ENCODE measurements at regions not wholly inside any gene's neighbourhood (a gene's known extent, or its start where the extent isn't known, plus 50 kb on each side); places are given as distances from the start of the nearest gene placed in this dataset.

DNA sequence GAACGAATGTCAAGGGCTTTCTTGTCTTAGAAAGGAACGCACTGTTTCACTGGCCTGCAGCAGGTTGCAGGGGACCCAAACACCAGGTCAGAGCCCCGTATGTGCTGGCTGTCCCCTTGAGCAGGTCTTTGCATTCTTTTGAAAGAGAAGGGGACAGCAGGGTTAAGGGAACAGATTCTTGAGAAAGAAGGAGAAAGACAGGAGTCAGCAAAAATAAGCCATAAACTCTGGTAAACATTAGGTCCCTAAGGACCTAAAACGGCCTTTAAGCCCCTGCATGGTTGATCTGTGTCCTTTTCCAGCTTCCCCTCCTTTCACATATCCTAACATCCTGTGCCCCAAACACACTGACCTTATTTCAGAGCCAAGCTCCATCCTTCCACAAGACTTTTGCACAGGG is 190.8 kb upstream of the ADRA1B start:
- no peak for DNase-seq

DNA sequence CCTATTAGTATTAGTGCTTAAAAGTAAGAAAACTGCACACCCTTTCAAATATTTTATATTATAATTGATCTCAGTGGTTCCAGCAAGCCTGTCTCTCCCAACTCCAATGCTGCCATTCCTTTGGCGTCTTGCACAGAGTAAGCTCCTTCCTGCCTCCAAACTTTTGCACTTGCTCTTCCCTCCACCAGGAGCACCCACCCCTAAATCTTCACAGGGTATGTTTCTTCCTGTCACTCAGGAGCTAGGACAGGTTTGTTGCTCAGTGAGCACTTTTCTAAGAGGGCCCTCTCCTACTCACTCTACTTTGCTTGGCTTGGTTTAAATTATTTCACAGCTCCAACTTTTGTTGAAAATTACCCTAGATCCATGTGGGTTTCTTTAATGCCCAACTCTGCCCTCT is 189.1 kb upstream of the ADRA1B start:
- no peak for DNase-seq

DNA sequence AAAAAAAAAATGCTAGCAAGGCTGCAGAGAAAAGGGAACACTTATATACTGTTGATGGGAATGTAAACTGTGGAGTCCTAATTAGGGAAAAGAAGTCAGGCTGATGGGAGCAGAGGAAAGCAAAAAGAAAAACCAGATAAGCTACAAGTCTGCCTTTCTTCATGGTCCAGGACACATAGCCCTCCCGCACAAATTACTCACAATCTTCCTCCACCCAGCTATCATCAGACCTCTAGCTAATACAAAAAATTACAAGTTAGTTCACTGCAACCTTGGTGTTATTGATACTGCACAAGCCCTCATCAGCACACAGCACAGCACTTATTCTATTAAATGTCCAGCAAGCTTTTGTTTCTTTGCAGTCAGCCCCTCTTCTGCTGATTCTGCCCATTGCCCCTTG is 186.0 kb upstream of the ADRA1B start:
- no peak for DNase-seq

DNA sequence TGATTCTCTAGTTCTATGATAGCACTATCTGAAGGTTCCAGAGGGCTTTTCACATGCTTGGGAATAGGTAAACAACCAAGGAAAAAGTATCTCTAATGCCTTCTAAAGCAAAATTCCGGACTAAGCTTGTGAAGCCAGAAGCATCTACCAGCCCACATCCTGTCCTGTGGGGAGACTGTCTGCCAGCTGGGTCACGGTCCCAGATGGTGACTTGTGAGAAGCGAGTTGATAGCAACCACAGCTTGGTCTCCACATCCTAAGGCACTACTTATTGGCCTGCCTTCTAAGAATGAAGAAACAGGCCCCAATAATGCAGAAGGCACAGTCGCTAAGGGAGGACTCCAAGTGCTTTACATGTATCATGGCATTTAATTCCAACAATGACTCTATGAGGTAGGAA is 184.1 kb upstream of the ADRA1B start:
- no peak for DNase-seq

GRCh38 chr5:159734366-159734765 is 181.9 kb upstream of the ADRA1B start:
- no peak for DNase-seq

GRCh38 chr5:159735036-159735435 is 181.2 kb upstream of the ADRA1B start:
- DNase-seq = no peak

DNA sequence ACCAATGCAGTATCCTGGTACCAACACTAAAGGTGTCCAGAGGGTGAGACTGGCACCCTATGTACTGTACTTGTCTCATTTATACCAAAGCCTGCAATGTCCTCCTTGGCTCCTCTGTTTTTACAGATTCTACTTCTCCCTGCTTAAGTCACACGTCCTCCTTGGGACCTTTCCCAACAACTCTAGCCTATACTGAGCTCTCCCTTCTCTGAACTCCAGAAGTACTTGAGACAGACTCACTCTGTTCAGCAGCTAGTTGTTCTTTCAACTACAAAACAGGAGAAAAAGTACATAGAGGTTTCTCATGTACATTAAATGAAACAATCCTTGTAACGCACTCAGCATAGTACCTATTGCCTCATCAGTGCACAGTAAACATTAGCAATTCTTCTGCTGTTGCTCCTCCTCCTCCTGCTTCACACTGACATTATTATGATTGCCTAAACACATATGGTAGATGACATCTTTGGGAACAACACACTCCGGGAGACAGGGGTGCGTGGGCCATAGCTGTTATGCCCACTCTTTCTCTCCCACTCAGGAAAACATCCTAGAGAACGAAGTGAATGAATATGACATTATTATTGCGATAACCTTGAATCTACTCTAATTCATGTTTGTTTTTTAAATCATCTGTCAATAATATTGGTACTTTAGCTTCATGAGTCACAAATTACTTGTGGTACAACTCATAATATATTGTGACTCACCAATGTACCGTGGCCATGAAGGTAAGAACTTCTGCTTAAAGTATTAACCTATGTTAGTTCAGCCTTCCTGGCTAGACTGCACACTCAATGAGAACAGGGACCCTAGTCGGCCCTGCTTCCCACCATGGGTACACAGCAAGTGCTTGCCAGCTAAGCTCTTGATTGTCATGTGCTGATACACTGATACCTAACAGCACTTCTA is 180.3 kb upstream of the ADRA1B start:
- no peak for DNase-seq

DNA sequence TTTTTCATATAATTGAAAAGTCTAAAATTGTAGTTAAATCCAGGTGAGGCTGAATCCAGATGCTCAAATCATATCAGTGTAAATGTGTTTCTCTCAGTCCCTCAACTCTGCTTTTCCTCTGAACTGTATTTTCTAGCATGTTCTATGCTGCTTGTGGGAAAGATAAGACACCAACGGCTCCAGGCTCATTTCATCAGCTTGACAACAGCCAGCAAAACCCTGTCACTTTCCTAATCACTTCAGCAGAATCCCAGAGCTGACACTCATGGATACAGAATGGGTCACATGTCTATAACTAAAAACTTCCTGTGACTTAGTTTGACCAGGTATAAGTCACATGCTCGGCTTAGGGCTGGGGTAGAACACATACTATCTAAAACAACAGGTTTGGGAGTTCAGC is 179.4 kb upstream of the ADRA1B start:
- DNase-seq = no peak

DNA sequence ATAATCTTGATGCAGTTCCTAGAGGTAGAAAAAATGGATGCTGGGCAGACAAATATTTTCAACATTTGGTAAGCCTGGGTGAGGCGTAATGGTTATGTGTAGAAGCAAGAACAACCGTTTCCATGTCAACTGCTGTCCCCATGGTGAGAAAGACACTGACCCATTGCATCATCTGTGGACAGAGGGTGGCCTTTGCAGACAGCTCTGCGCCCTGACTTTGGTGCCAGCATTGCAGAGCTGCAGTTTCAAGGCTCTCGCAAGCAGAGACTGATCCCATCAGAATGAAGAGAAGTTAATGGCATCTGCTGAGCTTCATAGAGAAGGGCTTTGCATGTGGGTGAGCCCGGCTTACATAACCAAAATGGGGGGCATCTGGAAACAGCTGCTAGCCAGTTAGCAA is 179.0 kb upstream of the ADRA1B start:
- DNase-seq = no peak

DNA sequence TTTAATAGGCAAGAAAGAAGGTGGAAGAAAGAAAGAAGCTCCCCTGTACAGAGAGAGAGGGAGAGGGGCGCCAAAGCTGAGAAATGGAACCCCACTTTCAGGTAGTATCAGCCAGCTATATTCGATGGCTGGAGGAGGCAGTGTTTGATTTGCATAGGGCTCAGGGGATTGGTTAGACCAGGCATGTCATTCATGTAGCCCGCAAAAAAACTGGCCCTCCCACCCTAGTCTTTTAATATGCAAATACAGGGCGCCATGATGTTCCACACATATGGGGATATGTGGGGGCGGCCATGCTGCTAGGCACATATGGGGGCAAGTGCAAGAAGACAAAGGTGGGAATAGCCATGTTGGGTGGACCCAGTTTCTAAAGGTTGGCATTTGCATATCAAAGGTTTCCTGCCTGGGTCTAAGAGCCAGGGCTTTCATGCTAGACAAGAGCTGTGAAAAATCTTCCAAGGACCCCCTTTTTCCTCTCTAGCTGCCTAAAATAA is 174.4 kb upstream of the ADRA1B start:
- DNase-seq = no peak

DNA sequence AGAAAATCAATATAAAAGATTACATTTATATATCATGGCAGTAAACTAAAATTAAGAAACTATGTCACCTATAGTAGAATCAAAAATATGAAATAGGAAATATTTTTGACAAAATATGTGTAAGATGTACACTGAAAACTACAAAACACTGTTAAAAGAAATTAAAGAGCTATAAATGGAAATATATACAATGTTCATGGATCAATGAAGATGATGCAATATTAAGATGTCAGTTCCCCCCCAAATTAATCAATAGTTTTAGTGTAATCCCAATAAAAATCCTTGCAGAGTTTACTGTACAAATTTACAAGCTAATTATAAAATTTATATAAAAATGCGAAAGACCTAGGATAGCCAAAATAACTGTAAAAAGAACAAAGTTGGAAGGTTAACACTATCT is 173.0 kb upstream of the ADRA1B start:
- DNase-seq = no peak

GRCh38 chr5:159746707-159747106 is 169.6 kb upstream of the ADRA1B start:
- DNase-seq = no peak

GRCh38 chr5:159749146-159749545 is 167.1 kb upstream of the ADRA1B start:
- no peak for DNase-seq

- DNase-seq = no peak
Measured at GRCh38 chr5:159750226-159750625, 166.1 kb upstream of the ADRA1B start.

- DNase-seq = no peak
Measured at GRCh38 chr5:159751459-159751858, 164.8 kb upstream of the ADRA1B start.

- no peak for DNase-seq
Measured at GRCh38 chr5:159752622-159753275, 163.5 kb upstream of the ADRA1B start.

- no peak for DNase-seq
Measured at GRCh38 chr5:159758189-159758588, 158.1 kb upstream of the ADRA1B start.

GRCh38 chr5:159759791-159760290 is 156.4 kb upstream of the ADRA1B start:
- DNase-seq = no peak

- no peak for DNase-seq
Measured at GRCh38 chr5:159762921-159763320, 153.4 kb upstream of the ADRA1B start.

GRCh38 chr5:159763562-159763961 is 152.7 kb upstream of the ADRA1B start:
- DNase-seq = no peak

- peak; percentile 72 for DNase-seq
Measured at GRCh38 chr5:159764283-159765134, 151.8 kb upstream of the ADRA1B start.

GRCh38 chr5:159765135-159765433 is 151.2 kb upstream of the ADRA1B start:
- no peak for DNase-seq

GRCh38 chr5:159765760-159766517 is 150.3 kb upstream of the ADRA1B start:
- DNase-seq = no peak

All from GF-D8 (cell line).